ENCODE measurements at regions not wholly inside any gene's neighbourhood (a gene's known extent, or its start where the extent isn't known, plus 50 kb on each side); places are given as distances from the start of the nearest gene placed in this dataset.

- H3K4ac ChIP-seq (ENCODE audit: low read depth, low read length): no peak overlapping the region
- no peak overlapping the region for H2BK20ac ChIP-seq (ENCODE audit: low read depth, low read length)
- H3K79me1 ChIP-seq (ENCODE audit: low read depth in 1 of 2, low read length in 2 of 2): no peaks in the 10 kb centered on the region
- DNase-seq (no peak), ATAC-seq (ENCODE audit: low read depth) (no peak)
- in situ Hi-C loops (cut with MboI; ENCODE audit: low sequenced_read_pairs): no loop called here
- ChIA-PET CTCF (no interaction called here), POLR2A (ENCODE audit: unreplicated experiment) (no interaction called here)
- dilution Hi-C loops (cut with HindIII; ENCODE audit: low sequenced_read_pairs, unreplicated experiment): no loop called here
- H4K5ac ChIP-seq (ENCODE audit: low read depth, low read length): no peak overlapping the region
- H4K8ac ChIP-seq (ENCODE audit: low read depth in 2 of 2, low read length in 2 of 2): no peak overlapping the region
- H3K27me3 ChIP-seq (ENCODE audit: control insufficient read depth, insufficient read depth, low read length): peaks cover 2% of the 10 kb centered on the region
- WGBS, 2 experiments (ENCODE audit: extremely low coverage in 2 of 2, insufficient read length in 1 of 2): 67% methylated on average over 1 of the region's 4 CpGs; no CpG with 5 or more reads in 1 of the 2 experiments
- H3K56ac ChIP-seq (ENCODE audit: extremely low read depth, insufficient read depth, low read length): no peak overlapping the region
- no peaks in the 10 kb centered on the region for H3K36me3 ChIP-seq (ENCODE audit: control insufficient read depth, insufficient read depth, low read length)
- no peak overlapping the region for H2AK9ac ChIP-seq (replicated peaks; ENCODE audit: low read depth, low read length, poor library complexity)
- no peak overlapping the region for H4K91ac ChIP-seq (ENCODE audit: insufficient read depth, low read depth, low read length)
- H3K4me1 ChIP-seq (ENCODE audit: control insufficient read depth, insufficient read depth, low read length): no peaks in the 10 kb centered on the region
- H3K27ac ChIP-seq (ENCODE audit: insufficient read depth, low read length): no peak overlapping the region
- no peak overlapping the region for H2BK15ac ChIP-seq (ENCODE audit: low read depth, low read length)
- no peak overlapping the region for H2BK120ac ChIP-seq (ENCODE audit: low read depth, low read length)
- TF ChIP-seq CTCF (conservative IDR thresholded peaks at IDR 0.05; ENCODE audit: low read depth, low read length) (no peak), POLR2A (IDR thresholded peaks at IDR 0.05; ENCODE audit: low read depth, low read length) (no peak), CEBPB (IDR thresholded peaks at IDR 0.05; ENCODE audit: low read depth, low read length) (no peak), MAFK (IDR thresholded peaks at IDR 0.05; ENCODE audit: low read depth, low read length) (no peak), RAD21 (IDR thresholded peaks at IDR 0.05; ENCODE audit: low read length) (no peak), RCOR1 (IDR thresholded peaks at IDR 0.05; ENCODE audit: insufficient replicate concordance, low read length) (no peak), NFE2L2 (IDR thresholded peaks at IDR 0.05; ENCODE audit: low read depth, low read length) (no peak), MXI1 (IDR thresholded peaks at IDR 0.05; ENCODE audit: borderline replicate concordance, low read depth, low read length) (no peak), FOS (IDR thresholded peaks at IDR 0.05; ENCODE audit: low read depth, low read length) (no peak), BHLHE40 (IDR thresholded peaks at IDR 0.05; ENCODE audit: low read depth, low read length) (no peak), USF2 (IDR thresholded peaks at IDR 0.05; ENCODE audit: low read depth, low read length) (no peak), RFX5 (IDR thresholded peaks at IDR 0.05; ENCODE audit: low read depth, low read length) (no peak), SMC3 (IDR thresholded peaks at IDR 0.05; ENCODE audit: low read depth, low read length) (no peak), MAZ (IDR thresholded peaks at IDR 0.05; ENCODE audit: borderline replicate concordance, low read depth, low read length) (no peak), ELK1 (IDR thresholded peaks at IDR 0.05; ENCODE audit: borderline replicate concordance, low read depth, low read length) (no peak), CHD1 (IDR thresholded peaks at IDR 0.05; ENCODE audit: low read depth, low read length) (no peak)
- H3K9me3 ChIP-seq (ENCODE audit: control insufficient read depth, insufficient read depth, low read length): peaks cover 3% of the 10 kb centered on the region
- no TSS peak for BruUV-seq (replicated peaks)
- no peak overlapping the region for H3K4me2 ChIP-seq (ENCODE audit: low read depth, low read length)
- no peak overlapping the region for H3K9ac ChIP-seq (ENCODE audit: low read depth, low read length)
- H2AFZ ChIP-seq (replicated peaks; ENCODE audit: low read length, poor library complexity): no peak overlapping the region
- no peak overlapping the region for H3K4me3 ChIP-seq (ENCODE audit: insufficient read depth, low read depth, low read length)
- no peak overlapping the region for H2AK5ac ChIP-seq (ENCODE audit: low read depth, low read length)
- no peak overlapping the region for H3K14ac ChIP-seq (replicated peaks; ENCODE audit: low read depth, low read length)
- H4K20me1 ChIP-seq (ENCODE audit: insufficient read depth, low read length): no peaks in the 10 kb centered on the region
- no peak overlapping the region for H2BK5ac ChIP-seq (ENCODE audit: low read depth, low read length, poor library complexity, severe bottlenecking)
- H3K18ac ChIP-seq (ENCODE audit: low read depth, low read length): no peak overlapping the region
- intact Hi-C loops (cut with micrococcal nuclease): no loop called here
- H3K9me1 ChIP-seq (ENCODE audit: insufficient read depth, low read length): no peaks in the 10 kb centered on the region
- H3K23ac ChIP-seq (ENCODE audit: low read depth, low read length): no peak overlapping the region
Observed at GRCh38 chr12:29879606-29880308, 96.0 kb upstream of the TMTC1 start.
